Breast epithelium (tissue), 3 donors: ENCODE measurements at regions not wholly inside any gene's neighbourhood (a gene's known extent, or its start where the extent isn't known, plus 50 kb on each side); places are given as distances from the start of the nearest gene placed in this dataset.

ENCODE experiments used
- POLR2A ChIP-seq: fragments of 450-650 bp; IDR thresholded peaks from one replicate; pipeline ENCODE4 v1.6.1; 2016; ENCODE audit warnings: antibody characterized with exemption, mild to moderate bottlenecking, moderate library complexity
- POLR2AphosphoS5 ChIP-seq, 3 donors: sonication (generic); formaldehyde crosslinking; IDR thresholded peaks; one replicate each; pipeline ENCODE4 v1.6.1; 2017; ENCODE audit warnings: antibody characterized with exemption in 3 of 3
- TF ChIP-seq, protein P1 (sequence below), 3 donors: fragments of 450-650 bp; IDR thresholded peaks; one replicate each; pipeline ENCODE4 v1.5.1; 2016 to 2017; ENCODE audit warnings: antibody characterized with exemption in 3 of 3, mild to moderate bottlenecking in 3 of 3, moderate library complexity in 3 of 3

DNA sequence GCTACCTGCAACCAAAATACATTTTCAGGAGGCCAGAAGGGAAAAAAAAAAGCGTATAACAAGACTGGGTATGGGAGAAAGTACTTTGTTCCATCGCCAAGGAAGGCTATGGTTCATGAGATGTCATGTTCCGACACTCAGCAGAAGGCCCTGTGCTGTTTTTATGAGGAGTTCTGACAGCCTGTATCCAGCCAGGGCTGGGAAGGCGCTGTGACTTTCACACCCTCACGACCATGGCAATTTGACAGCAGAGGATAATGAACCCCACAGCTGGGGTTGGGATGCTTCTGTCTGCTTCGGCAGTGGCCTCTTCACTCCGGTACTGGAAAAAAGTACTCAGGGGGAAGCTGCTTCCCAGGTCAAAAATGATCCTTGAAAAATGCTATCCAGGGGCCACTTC lies 154.4 kb downstream of the PRELID2 start:
- no peak for TF ChIP-seq POLR2A
- TF ChIP-seq, protein P1, sequence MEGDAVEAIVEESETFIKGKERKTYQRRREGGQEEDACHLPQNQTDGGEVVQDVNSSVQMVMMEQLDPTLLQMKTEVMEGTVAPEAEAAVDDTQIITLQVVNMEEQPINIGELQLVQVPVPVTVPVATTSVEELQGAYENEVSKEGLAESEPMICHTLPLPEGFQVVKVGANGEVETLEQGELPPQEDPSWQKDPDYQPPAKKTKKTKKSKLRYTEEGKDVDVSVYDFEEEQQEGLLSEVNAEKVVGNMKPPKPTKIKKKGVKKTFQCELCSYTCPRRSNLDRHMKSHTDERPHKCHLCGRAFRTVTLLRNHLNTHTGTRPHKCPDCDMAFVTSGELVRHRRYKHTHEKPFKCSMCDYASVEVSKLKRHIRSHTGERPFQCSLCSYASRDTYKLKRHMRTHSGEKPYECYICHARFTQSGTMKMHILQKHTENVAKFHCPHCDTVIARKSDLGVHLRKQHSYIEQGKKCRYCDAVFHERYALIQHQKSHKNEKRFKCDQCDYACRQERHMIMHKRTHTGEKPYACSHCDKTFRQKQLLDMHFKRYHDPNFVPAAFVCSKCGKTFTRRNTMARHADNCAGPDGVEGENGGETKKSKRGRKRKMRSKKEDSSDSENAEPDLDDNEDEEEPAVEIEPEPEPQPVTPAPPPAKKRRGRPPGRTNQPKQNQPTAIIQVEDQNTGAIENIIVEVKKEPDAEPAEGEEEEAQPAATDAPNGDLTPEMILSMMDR (IDR thresholded peaks at IDR 0.05), result no peak
- TF ChIP-seq POLR2AphosphoS5 (IDR thresholded peaks at IDR 0.05), result no peak
